ENCODE measurements at regions not wholly inside any gene's neighbourhood (a gene's known extent, or its start where the extent isn't known, plus 50 kb on each side); places are given as distances from the start of the nearest gene placed in this dataset.

GRCh38 chr2:83162421-83162820 is 1296.7 kb downstream of the SUCLG1 start:
- no peak for TF ChIP-seq TAF1 (IDR thresholded peaks at IDR 0.05; ENCODE audit: low read depth)
- no peak for TF ChIP-seq NFIC (IDR thresholded peaks at IDR 0.05)
- no peak for TF ChIP-seq TCF12 (IDR thresholded peaks at IDR 0.05; ENCODE audit: low read depth)
- TF ChIP-seq, protein P1, sequence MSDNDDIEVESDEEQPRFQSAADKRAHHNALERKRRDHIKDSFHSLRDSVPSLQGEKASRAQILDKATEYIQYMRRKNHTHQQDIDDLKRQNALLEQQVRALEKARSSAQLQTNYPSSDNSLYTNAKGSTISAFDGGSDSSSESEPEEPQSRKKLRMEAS (IDR thresholded peaks at IDR 0.05) = no peak
- no peak for TF ChIP-seq YY1 (IDR thresholded peaks at IDR 0.05; ENCODE audit: low read depth)
- TF ChIP-seq, protein P2, sequence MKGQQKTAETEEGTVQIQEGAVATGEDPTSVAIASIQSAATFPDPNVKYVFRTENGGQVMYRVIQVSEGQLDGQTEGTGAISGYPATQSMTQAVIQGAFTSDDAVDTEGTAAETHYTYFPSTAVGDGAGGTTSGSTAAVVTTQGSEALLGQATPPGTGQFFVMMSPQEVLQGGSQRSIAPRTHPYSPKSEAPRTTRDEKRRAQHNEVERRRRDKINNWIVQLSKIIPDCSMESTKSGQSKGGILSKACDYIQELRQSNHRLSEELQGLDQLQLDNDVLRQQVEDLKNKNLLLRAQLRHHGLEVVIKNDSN (IDR thresholded peaks at IDR 0.05) = no peak
- no peak for TF ChIP-seq CREB1 (IDR thresholded peaks at IDR 0.05; ENCODE audit: low read depth)
- TF ChIP-seq, protein P3, sequence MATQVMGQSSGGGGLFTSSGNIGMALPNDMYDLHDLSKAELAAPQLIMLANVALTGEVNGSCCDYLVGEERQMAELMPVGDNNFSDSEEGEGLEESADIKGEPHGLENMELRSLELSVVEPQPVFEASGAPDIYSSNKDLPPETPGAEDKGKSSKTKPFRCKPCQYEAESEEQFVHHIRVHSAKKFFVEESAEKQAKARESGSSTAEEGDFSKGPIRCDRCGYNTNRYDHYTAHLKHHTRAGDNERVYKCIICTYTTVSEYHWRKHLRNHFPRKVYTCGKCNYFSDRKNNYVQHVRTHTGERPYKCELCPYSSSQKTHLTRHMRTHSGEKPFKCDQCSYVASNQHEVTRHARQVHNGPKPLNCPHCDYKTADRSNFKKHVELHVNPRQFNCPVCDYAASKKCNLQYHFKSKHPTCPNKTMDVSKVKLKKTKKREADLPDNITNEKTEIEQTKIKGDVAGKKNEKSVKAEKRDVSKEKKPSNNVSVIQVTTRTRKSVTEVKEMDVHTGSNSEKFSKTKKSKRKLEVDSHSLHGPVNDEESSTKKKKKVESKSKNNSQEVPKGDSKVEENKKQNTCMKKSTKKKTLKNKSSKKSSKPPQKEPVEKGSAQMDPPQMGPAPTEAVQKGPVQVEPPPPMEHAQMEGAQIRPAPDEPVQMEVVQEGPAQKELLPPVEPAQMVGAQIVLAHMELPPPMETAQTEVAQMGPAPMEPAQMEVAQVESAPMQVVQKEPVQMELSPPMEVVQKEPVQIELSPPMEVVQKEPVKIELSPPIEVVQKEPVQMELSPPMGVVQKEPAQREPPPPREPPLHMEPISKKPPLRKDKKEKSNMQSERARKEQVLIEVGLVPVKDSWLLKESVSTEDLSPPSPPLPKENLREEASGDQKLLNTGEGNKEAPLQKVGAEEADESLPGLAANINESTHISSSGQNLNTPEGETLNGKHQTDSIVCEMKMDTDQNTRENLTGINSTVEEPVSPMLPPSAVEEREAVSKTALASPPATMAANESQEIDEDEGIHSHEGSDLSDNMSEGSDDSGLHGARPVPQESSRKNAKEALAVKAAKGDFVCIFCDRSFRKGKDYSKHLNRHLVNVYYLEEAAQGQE (IDR thresholded peaks at IDR 0.05; ENCODE audit: low read depth) = no peak
- no peak for TF ChIP-seq RAD21 (IDR thresholded peaks at IDR 0.05; ENCODE audit: low read depth)
- no peak for TF ChIP-seq FOXM1 (IDR thresholded peaks at IDR 0.05; ENCODE audit: borderline replicate concordance, low read depth)
- TF ChIP-seq TEAD4 (IDR thresholded peaks at IDR 0.05) = no peak
- no peak for TF ChIP-seq CEBPB (IDR thresholded peaks at IDR 0.05)
- no peak for TF ChIP-seq EP300 (IDR thresholded peaks at IDR 0.05; ENCODE audit: borderline replicate concordance)
